ENCODE measurements at regions not wholly inside any gene's neighbourhood (a gene's known extent, or its start where the extent isn't known, plus 50 kb on each side); places are given as distances from the start of the nearest gene placed in this dataset.

- TF ChIP-seq CTCF (IDR thresholded peaks at IDR 0.05) (no peak), POLR2A (IDR thresholded peaks at IDR 0.05) (no peak)
These were observed 554.0 kb downstream of the BNC2 start for GRCh38 chr9:16316456-16316855.

Data from adrenal gland (tissue), 5 donors.